ENCODE measurements at regions not wholly inside any gene's neighbourhood (a gene's known extent, or its start where the extent isn't known, plus 50 kb on each side); places are given as distances from the start of the nearest gene placed in this dataset.

DNA sequence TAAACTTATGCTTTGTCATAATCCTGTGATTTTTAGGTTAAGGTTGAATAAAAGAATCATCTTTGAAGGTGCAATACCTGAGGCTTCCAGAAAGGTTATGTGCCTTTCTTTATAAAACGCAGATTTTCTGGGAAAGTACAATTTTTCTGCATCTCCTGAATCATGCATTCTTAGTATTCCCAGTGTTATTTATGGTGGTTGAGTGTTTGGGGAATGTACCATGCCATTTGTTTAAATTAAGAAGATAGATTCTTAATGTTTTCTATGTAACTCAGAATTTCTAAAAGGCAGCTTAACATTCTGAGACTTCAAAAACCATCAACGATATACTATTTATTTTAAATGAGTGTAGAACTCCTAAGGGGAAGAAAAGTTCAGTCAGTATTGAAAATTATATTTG lies 108.1 kb upstream of the FBN2 start:
- TF ChIP-seq EZH2phosphoT487 (IDR thresholded peaks at IDR 0.05; ENCODE audit: borderline replicate concordance, low read depth, low read length) = no peak
- TF ChIP-seq, protein P1, sequence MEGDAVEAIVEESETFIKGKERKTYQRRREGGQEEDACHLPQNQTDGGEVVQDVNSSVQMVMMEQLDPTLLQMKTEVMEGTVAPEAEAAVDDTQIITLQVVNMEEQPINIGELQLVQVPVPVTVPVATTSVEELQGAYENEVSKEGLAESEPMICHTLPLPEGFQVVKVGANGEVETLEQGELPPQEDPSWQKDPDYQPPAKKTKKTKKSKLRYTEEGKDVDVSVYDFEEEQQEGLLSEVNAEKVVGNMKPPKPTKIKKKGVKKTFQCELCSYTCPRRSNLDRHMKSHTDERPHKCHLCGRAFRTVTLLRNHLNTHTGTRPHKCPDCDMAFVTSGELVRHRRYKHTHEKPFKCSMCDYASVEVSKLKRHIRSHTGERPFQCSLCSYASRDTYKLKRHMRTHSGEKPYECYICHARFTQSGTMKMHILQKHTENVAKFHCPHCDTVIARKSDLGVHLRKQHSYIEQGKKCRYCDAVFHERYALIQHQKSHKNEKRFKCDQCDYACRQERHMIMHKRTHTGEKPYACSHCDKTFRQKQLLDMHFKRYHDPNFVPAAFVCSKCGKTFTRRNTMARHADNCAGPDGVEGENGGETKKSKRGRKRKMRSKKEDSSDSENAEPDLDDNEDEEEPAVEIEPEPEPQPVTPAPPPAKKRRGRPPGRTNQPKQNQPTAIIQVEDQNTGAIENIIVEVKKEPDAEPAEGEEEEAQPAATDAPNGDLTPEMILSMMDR (conservative IDR thresholded peaks at IDR 0.05; ENCODE audit: low read length) = no peak
